ENCODE measurements at regions not wholly inside any gene's neighbourhood (a gene's known extent, or its start where the extent isn't known, plus 50 kb on each side); places are given as distances from the start of the nearest gene placed in this dataset.
"Not testable (repeated sequence)": the region's sequence is repeated elsewhere in the genome, so short reads cannot be mapped to it uniquely, and the experiment has no call there.

DNA sequence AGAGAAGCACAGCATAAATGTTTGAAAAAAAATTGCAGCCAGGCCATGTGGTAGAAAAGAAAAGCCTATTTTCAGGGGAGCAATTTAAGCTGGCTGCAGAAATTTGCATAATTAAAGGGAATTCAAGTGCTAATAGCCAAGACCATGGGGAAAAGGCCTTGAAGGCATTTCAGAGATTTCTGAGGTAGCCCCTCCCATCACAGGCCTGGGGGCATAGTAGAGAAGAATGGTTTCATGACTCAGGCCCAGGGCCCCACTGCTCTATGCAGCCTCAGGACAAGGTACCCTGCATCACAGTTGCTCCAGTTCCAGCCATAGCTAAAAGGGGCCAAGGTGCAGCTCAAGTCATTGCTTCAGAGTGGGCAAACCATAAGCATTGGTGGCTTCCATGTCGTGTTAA, 1416.0 kb downstream of the EFNA5 start:
- Histone ChIP-seq H3K27ac (no peak overlapping the region), H3K4me1 (no peaks in the 10 kb centered on the region)
- TF ChIP-seq, protein P1, sequence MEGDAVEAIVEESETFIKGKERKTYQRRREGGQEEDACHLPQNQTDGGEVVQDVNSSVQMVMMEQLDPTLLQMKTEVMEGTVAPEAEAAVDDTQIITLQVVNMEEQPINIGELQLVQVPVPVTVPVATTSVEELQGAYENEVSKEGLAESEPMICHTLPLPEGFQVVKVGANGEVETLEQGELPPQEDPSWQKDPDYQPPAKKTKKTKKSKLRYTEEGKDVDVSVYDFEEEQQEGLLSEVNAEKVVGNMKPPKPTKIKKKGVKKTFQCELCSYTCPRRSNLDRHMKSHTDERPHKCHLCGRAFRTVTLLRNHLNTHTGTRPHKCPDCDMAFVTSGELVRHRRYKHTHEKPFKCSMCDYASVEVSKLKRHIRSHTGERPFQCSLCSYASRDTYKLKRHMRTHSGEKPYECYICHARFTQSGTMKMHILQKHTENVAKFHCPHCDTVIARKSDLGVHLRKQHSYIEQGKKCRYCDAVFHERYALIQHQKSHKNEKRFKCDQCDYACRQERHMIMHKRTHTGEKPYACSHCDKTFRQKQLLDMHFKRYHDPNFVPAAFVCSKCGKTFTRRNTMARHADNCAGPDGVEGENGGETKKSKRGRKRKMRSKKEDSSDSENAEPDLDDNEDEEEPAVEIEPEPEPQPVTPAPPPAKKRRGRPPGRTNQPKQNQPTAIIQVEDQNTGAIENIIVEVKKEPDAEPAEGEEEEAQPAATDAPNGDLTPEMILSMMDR (IDR thresholded peaks at IDR 0.05) = no peak

DNA sequence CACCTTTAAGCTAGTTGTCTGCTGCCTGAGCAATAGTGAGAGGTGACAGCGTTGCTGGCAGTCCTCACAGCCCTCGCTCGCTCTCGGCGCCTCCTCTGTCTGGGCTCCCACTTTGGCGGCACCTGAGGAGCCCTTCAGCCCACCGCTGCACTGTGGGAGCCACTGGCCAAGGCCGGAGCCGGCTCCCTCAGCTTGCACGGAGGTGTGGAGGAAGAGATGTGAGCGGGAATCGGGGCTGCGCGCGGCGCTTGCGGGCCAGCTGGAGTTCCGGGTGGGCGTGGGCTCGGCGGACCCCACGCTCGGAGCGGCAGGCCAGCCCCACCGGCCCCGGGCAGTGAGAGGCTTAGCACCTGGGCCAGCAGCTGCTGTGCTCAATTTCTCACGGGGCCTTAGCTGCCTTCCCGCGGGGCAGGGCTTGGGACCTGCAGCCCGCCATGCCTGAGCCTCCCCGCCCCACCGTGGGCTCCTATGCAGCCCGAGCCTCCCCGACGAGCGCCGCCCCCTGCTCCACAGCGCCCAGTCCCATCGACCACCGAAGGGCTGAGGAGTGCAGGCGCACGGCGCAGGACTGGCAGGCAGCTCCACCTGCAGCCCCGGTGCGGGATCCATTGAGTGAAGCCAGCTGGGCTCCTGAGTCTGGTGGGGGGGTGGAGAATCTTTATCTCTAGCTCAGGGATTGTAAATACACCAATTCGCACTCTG, 1424.5 kb downstream of the EFNA5 start:
- H3K4me3 ChIP-seq; H3K27ac ChIP-seq; DNase-seq (ENCODE audit: low spot score): not testable (repeated sequence)

More for the DNA sequence above, 1416.0 kb downstream of the EFNA5 start:
- Histone ChIP-seq H3K27me3 (no peaks in the 10 kb centered on the region), H3K9me3 (peaks cover 0 to 4% of the 10 kb centered on the region in 2 donors), H3K4me3 (no peak overlapping the region), H3K36me3 (no peaks in the 10 kb centered on the region)
- DNase-seq (ENCODE audit: low spot score) = no peak

DNA sequence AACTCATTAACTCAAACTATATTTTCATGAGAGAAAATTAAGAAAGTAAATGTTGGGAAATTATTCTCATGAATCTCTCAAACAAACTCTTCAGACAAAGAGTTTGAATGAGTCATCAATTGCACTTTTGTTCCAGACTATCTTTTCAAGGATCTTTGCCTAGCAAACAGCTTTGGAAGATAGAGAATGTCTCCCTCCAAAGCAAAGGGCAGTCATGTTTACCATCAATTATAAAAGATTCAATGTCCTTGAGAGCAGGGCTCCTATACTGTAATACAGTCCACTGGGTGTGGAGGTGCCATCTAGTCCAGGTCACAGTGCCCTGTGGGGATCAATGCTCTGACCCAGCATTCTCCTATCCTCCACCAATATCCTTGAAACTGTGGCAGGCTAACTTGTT, 1429.3 kb downstream of the EFNA5 start:
- Histone ChIP-seq H3K27ac (no peak overlapping the region), H3K9me3 (no peaks in the 10 kb centered on the region), H3K36me3 (no peaks in the 10 kb centered on the region), H3K4me3 (no peak overlapping the region), H3K27me3 (no peaks in the 10 kb centered on the region), H3K4me1 (no peaks in the 10 kb centered on the region)
- DNase-seq (ENCODE audit: low spot score) = no peak
- TF ChIP-seq, protein P1 (IDR thresholded peaks at IDR 0.05) = no peak

More for the DNA sequence above, 1424.5 kb downstream of the EFNA5 start:
- H3K4me1 ChIP-seq, H3K9me3 ChIP-seq, H3K36me3 ChIP-seq, H3K27me3 ChIP-seq: not testable (repeated sequence)

DNA sequence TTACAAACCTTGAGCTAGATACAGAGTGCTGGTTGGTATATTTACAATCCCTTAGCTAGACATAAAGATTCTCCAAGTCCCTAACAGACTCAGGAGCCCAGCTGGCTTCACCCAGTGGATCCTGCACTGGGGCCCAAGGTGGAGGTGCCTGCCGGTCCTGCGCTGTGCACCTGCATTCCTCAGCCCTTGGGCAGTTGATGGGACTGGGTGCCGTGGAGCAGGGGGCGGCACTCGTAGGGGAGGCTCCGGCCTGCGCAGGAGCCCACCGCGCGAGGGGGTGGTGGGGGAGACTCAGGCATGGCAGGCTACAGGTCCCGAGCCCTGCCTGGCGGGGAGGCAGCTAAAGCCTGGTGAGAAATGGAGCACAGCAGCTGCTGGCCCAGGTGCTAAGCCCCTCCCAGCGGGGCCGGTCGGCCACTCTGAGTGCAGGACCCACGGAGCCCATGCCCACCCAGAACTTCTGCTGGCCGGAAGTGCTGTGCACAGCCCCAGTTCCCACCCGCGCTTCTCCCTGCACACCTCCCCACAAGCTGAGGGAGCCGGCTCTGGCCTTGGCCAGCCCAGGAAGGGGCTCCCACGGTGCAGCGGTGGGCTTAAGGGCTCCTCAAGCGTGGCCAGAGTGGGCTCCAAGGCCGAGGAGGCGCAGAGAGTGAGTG, 1464.7 kb downstream of the EFNA5 start:
- Histone ChIP-seq H3K9me3 (no peaks in the 10 kb centered on the region), H3K27ac (no peak overlapping the region), H3K4me1 (no peaks in the 10 kb centered on the region), H3K36me3 (no peaks in the 10 kb centered on the region), H3K27me3 (no peaks in the 10 kb centered on the region), H3K4me3 (no peak overlapping the region)
- TF ChIP-seq, protein P1 (IDR thresholded peaks at IDR 0.05) = no peak
- no peak for DNase-seq (ENCODE audit: low spot score)

DNA sequence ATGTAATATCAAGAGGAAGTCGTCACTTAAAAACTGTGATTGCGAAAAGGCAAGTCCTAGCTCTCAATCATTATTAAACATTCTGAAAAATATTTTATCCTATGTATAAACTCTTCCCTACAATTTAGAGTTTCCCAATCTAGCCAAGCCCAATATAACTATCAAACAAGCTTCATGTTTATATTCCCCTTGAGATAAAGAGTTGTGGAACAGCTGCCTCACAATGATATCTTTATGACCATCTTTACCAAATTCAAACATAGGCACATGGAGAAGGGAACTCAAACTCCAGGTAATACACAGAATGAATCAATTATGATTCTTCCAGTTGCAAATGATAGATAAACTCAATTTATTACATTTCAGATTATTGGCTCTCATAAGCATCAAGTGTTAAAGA, 1468.7 kb downstream of the EFNA5 start:
- Histone ChIP-seq H3K4me3 (no peak overlapping the region), H3K9me3 (no peaks in the 10 kb centered on the region), H3K27ac (no peak overlapping the region), H3K27me3 (no peaks in the 10 kb centered on the region), H3K4me1 (no peaks in the 10 kb centered on the region), H3K36me3 (no peaks in the 10 kb centered on the region)
- DNase-seq (ENCODE audit: low spot score) = no peak
- TF ChIP-seq, protein P1 (IDR thresholded peaks at IDR 0.05) = no peak

DNA sequence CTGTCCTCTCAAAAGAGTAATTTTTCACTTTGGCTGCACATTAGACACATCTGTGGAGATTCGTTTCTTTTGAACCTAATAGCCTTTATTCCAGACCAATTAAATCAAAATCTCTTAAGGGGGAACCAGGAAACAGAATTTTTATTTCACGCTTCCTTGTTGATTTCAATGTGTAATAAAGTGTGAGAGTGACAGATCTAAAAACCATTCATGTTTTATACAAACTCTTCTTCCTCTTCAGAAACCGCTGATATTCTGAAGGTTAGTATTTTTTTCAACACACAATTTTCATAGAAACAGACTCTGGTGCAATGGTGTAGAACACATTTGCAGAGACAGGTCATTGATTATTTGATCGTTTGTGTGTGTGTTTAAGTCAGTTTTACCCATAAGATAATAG, 1469.8 kb downstream of the EFNA5 start:
- H3K36me3 ChIP-seq = no peaks in the 10 kb centered on the region
- no peaks in the 10 kb centered on the region for H3K4me1 ChIP-seq
- no peak for DNase-seq (ENCODE audit: low spot score)
- H3K4me3 ChIP-seq = no peak overlapping the region
- H3K27me3 ChIP-seq = no peaks in the 10 kb centered on the region
- H3K27ac ChIP-seq = no peak overlapping the region
- no peaks in the 10 kb centered on the region for H3K9me3 ChIP-seq
- TF ChIP-seq, protein P1 (IDR thresholded peaks at IDR 0.05) = no peak
